ENCODE measurements at regions not wholly inside any gene's neighbourhood (a gene's known extent, or its start where the extent isn't known, plus 50 kb on each side); places are given as distances from the start of the nearest gene placed in this dataset.

DNA sequence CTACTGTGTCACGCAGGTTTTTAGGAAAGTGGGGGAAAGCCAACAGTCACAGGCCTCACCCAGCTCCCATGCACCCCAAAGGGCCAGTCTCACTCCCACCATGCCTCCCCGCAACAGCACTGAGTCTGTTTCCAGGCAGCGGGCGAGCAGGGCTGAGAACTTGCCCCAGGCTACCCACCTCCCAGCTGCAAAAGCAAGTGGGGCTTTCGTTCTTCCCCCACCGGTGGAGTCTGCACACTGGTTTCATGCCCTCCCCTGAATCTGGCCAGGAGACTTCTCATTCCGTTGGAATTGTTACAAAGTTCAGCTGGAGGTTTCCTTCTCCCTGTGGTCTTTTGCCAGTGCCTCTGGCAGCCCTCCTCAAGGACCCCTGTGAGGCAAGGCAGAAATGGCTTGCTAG lies 53.6 kb upstream of the KCNJ15 start:
- DNase-seq (ENCODE audit: low spot score): no peak

DNA sequence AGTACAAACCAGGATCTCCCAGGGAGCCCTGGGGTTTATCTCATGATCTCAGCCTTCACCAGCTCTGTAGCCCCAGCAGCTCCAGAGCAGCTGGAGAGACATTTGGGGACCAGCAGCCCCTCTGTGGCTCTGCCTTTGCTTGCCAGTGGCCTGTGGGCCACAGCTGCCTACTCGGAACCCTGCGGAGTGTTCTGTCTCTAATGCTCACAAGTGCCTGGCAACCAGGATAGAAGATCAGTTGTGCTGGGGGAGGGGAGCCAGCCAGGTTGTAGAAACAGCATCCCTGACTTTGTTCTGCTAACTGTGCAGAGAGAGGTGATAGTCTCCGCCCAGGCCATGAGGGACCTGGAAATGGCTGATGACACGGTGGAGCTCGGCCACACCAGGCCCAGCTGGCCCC lies 50.9 kb upstream of the KCNJ15 start:
- DNase-seq (ENCODE audit: low spot score): no peak

DNA sequence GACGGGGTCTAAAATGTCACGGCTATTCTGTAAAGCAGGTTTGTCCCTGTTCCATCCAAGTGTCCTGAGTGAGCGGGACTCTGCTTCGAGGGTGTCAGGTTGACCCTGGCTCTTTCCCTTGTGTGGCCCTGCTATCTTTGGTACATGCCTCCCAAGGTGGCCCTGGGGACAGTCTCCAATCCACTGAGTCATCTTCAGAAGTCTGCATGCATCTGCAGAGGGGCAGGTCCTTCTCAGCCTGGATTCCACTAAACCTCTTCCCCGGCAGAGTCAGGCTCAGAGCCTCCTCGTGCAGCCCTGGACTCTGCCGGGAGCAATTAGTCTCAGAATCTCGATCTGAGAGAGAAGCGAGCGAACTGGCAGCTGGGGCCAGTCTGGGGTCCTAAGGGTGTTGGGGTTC lies 50.1 kb upstream of the KCNJ15 start:
- DNase-seq (ENCODE audit: low spot score): no peak
